Neural progenitor cell (in vitro differentiated cells): ENCODE measurements at regions not wholly inside any gene's neighbourhood (a gene's known extent, or its start where the extent isn't known, plus 50 kb on each side); places are given as distances from the start of the nearest gene placed in this dataset.

Experiments
- EZH2 ChIP-seq: fragments of 200-600 bp; sonication (generic); IDR thresholded peaks from 2 replicates; pipeline ENCODE4 v1.6.1; 2017; ENCODE audit warnings: antibody characterized with exemption, mild to moderate bottlenecking, moderate library complexity
- TF ChIP-seq, protein P1 (sequence below): fragments of 200-600 bp; sonication (generic); IDR thresholded peaks from 2 replicates; pipeline ENCODE4 v1.5.1; 2017; ENCODE audit warnings: antibody characterized with exemption, mild to moderate bottlenecking

DNA sequence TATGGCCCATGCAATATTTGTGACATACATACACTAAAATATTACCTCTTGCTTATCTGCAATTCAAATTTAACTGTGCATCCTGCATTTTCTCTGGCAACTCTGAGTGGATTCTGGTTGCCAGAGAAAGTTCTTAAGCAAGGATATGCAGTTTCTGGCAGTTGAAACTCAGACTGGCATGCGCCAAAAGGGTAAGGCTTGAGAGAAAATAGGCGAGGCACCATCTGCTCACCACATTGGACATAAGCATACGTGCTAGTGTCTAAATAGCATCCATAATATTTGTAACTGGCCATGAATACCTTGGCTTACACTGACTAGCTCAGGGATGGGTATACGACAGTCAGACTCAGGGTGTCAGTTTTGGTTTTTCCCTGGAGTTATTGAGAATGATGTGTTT lies 465.1 kb downstream of the DOK5 start:
- no peak for TF ChIP-seq EZH2
- TF ChIP-seq, protein P1, sequence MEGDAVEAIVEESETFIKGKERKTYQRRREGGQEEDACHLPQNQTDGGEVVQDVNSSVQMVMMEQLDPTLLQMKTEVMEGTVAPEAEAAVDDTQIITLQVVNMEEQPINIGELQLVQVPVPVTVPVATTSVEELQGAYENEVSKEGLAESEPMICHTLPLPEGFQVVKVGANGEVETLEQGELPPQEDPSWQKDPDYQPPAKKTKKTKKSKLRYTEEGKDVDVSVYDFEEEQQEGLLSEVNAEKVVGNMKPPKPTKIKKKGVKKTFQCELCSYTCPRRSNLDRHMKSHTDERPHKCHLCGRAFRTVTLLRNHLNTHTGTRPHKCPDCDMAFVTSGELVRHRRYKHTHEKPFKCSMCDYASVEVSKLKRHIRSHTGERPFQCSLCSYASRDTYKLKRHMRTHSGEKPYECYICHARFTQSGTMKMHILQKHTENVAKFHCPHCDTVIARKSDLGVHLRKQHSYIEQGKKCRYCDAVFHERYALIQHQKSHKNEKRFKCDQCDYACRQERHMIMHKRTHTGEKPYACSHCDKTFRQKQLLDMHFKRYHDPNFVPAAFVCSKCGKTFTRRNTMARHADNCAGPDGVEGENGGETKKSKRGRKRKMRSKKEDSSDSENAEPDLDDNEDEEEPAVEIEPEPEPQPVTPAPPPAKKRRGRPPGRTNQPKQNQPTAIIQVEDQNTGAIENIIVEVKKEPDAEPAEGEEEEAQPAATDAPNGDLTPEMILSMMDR = no peak
